Naive thymus-derived CD8-positive, alpha-beta T cell (primary cell): ENCODE measurements at regions not wholly inside any gene's neighbourhood (a gene's known extent, or its start where the extent isn't known, plus 50 kb on each side); places are given as distances from the start of the nearest gene placed in this dataset.

Source experiments
- ATAC-seq, 2 donors: fragments of 150-1000 bp; cut with Tn5 transposase in 1 of 2; sonication (Bioruptor Pico), chemical (Tn5 transposase) in 1 of 2; 1 replicate in 1 of 2; 2 replicates in 1 of 2; pipeline ENCODE4 v1.10.0; 2021; ENCODE audit warnings: mild to moderate bottlenecking in 2 of 2, moderate library complexity in 2 of 2
- POLR2A ChIA-PET: fragments of 350-600 bp; sonication (Branson Sonifier 250); formaldehyde crosslinking; loops from one replicate; lab custom pipeline; 2021; ENCODE audit warnings: antibody characterized with exemption; lab: Charles Lee
- DNase-seq, 10 donors: peaks; one replicate each; pipeline versions ENCODE4 v3.0.0 to v3.0.0-alpha.2; 2020 to 2022
- H3K27ac Mint-ChIP-seq, 10 donors: one replicate each; pipeline ENCODE4 v1.8.0; 2020 to 2022; ENCODE audit warnings: mild to moderate bottlenecking in 10 of 10, mixed read lengths in 10 of 10, moderate library complexity in 4 of 10, inconsistent platforms in 1 of 10
- H3K27me3 Mint-ChIP-seq, 5 donors: one replicate each; pipeline ENCODE4 v1.8.0; 2021 to 2022; ENCODE audit warnings: mixed read lengths in 5 of 5
- H3K36me3 Mint-ChIP-seq, 3 donors: one replicate each; pipeline ENCODE4 v1.8.0; 2020 to 2022; ENCODE audit warnings: mixed read lengths in 3 of 3, mild to moderate bottlenecking in 2 of 3, inconsistent platforms in 1 of 3
- H3K4me1 Mint-ChIP-seq, 4 donors: one replicate each; pipeline ENCODE4 v1.8.0; 2021 to 2022; ENCODE audit warnings: mixed read lengths in 4 of 4
- H3K4me3 Mint-ChIP-seq, 10 donors: one replicate each; pipeline ENCODE4 v1.8.0; 2020 to 2022; ENCODE audit warnings: mild to moderate bottlenecking in 10 of 10, mixed read lengths in 10 of 10, moderate library complexity in 6 of 10, inconsistent platforms in 1 of 10
- H3K9me3 Mint-ChIP-seq, 9 donors: one replicate each; pipeline ENCODE4 v1.8.0; 2020 to 2022; ENCODE audit warnings: mixed read lengths in 9 of 9, mild to moderate bottlenecking in 3 of 9, inconsistent platforms in 1 of 9, moderate library complexity in 1 of 9

GRCh38 chr2:236799391-236800026 lies 229.9 kb downstream of the ACKR3 start:
- Mint-ChIP-seq H3K36me3 (no peaks in the 10 kb centered on the region), H3K27me3 (peaks cover 10 to 33% (median 19%) of the 10 kb centered on the region in 5 donors), H3K4me1 (no peaks in the 10 kb centered on the region), H3K27ac (no peak overlapping the region), H3K9me3 (peaks cover 0 to 10% (median 0%) of the 10 kb centered on the region in 9 donors), H3K4me3 (no peak overlapping the region)
- POLR2A ChIA-PET: no interaction called here
- ATAC-seq (no peak), DNase-seq (no peak)

DNA sequence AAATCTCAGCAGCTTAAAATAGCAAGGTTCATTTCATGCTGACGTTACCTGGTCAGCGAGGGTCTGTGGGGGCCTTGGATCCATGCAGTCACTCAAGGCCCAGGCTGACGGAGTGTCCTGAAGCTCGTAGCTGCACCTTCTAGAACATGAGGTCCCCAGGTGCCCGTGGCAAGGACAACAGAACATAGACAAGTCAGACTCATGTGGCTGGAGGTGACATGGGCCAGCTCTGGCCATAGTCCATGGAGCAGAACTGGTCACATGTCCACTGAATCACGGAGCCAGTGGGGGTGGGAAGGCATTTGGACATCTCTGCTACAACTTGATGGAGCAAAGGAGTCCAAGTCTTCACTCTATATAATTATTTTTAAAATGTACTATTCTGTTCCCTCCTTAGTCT lies 233.2 kb downstream of the ACKR3 start:
- H3K4me1 Mint-ChIP-seq: no peaks in the 10 kb centered on the region
- POLR2A ChIA-PET: no interaction called here

GRCh38 chr2:236803621-236804020 lies 234.0 kb downstream of the ACKR3 start:
- POLR2A ChIA-PET: no interaction called here
- Mint-ChIP-seq H3K4me3 (no peak overlapping the region), H3K27ac (no peak overlapping the region), H3K9me3 (peaks cover 3 to 28% (median 16%) of the 10 kb centered on the region in 9 donors), H3K36me3 (peaks cover 0 to 11% (median 6%) of the 10 kb centered on the region in 3 donors), H3K27me3 (peaks cover 11 to 40% (median 22%) of the 10 kb centered on the region in 5 donors), H3K4me1 (peaks cover 0 to 2% (median 0%) of the 10 kb centered on the region in 4 donors)
- no peak for DNase-seq
- no peak for ATAC-seq

More for the DNA sequence above, 233.2 kb downstream of the ACKR3 start:
- Mint-ChIP-seq H3K36me3 (peaks cover 0 to 9% (median 6%) of the 10 kb centered on the region in 3 donors), H3K27ac (no peak overlapping the region), H3K27me3 (peaks cover 11 to 40% (median 20%) of the 10 kb centered on the region in 5 donors), H3K4me3 (no peak overlapping the region), H3K9me3 (peaks cover 3 to 21% (median 10%) of the 10 kb centered on the region in 9 donors)
- no peak for DNase-seq
- ATAC-seq: no peak

- H3K4me1 Mint-ChIP-seq: peaks cover 0 to 2% (median 0%) of the 10 kb centered on the region in 4 donors
- POLR2A ChIA-PET: interaction anchor here (0.5 kb wide), 1 partner anchor 29 kb away, joined by 3 read pairs; no protein-coding TSS in a partner anchor
- peaks cover 0 to 28% (median 10%) of the 10 kb centered on the region in 3 donors for H3K36me3 Mint-ChIP-seq
- no peak overlapping the region for H3K27ac Mint-ChIP-seq
- DNase-seq (no peak), ATAC-seq (no peak)
- H3K27me3 Mint-ChIP-seq: peaks cover 10 to 29% (median 20%) of the 10 kb centered on the region in 5 donors
- peaks cover 3 to 51% (median 17%) of the 10 kb centered on the region in 9 donors for H3K9me3 Mint-ChIP-seq
- H3K4me3 Mint-ChIP-seq: no peak overlapping the region
These were observed 236.3 kb downstream of the ACKR3 start for GRCh38 chr2:236805800-236806531.

GRCh38 chr2:236809716-236810115 lies 240.1 kb downstream of the ACKR3 start:
- ATAC-seq: no peak
- Mint-ChIP-seq H3K27me3 (peaks cover 1 to 16% (median 11%) of the 10 kb centered on the region in 5 donors), H3K27ac (no peak overlapping the region), H3K4me1 (peaks cover 0 to 2% (median 0%) of the 10 kb centered on the region in 4 donors), H3K9me3 (peaks cover 3 to 60% (median 17%) of the 10 kb centered on the region in 9 donors), H3K36me3 (peaks cover 0 to 28% (median 10%) of the 10 kb centered on the region in 3 donors), H3K4me3 (no peak overlapping the region)
- POLR2A ChIA-PET: no interaction called here
- DNase-seq: no peak

DNA sequence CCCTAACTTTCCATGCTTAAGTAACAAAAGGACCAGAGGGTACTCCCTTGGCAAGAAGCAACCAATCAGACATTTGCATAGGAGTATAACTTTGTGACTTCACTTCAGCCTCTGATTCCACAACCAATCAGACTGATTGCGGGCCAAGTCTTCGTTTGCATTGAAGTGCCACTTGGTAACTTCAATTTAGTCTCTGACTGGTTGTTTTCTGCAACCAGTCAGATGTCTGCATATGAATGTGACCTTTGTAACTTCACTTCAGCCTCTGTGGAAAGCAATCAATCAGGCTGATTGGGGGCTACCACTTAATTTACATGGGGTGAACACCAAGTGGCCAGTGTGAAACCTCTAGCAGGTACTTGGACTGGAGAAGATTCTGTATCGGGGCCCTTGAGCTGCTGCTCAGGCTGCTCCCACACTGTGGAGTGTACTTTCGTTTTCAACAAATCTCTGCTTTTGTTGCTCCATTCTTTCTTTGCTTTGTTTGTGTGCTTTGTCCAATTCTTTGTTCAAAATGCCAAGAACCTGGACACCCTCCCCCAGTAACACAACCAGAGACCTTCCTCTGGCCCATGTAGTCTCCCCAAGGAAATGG lies 241.5 kb downstream of the ACKR3 start:
- Mint-ChIP-seq H3K27ac (peak overlapping the region in 1 of 10 donors; percentile 64), H3K4me3 (no peak overlapping the region), H3K9me3 (peaks cover 3 to 55% (median 16%) of the 10 kb centered on the region in 9 donors), H3K4me1 (peaks cover 0 to 2% (median 0%) of the 10 kb centered on the region in 4 donors), H3K36me3 (peaks cover 0 to 25% (median 9%) of the 10 kb centered on the region in 3 donors), H3K27me3 (peaks cover 1 to 17% (median 11%) of the 10 kb centered on the region in 5 donors)
- POLR2A ChIA-PET: no interaction called here
- ATAC-seq (no peak), DNase-seq (no peak)

DNA sequence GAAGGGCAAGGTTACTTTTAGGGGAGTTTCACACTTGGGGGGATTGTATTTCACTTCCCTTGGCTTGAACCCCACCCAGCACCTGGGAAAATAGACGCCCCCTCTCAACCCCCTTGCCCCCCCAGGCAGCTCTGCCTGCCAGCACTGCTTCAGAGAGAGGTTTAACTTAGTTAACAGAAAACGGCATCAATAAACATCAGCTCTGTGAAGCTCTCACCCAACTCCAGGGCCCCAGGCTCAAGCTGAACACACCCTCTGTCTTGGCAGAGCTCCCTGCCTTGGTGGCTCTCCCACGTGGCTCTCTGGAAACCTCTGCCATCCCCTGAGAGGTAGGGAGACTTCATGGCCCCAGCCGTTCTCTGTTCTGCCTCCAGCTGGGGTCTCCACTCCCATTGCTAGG lies 244.1 kb downstream of the ACKR3 start:
- no peak overlapping the region for H3K27ac Mint-ChIP-seq
- POLR2A ChIA-PET: no interaction called here

GRCh38 chr2:236814593-236814992 lies 245.0 kb downstream of the ACKR3 start:
- H3K36me3 Mint-ChIP-seq: peaks cover 0 to 7% (median 0%) of the 10 kb centered on the region in 3 donors
- POLR2A ChIA-PET: no interaction called here
- peaks cover 2 to 39% (median 17%) of the 10 kb centered on the region in 5 donors for H3K27me3 Mint-ChIP-seq
- peaks cover 0 to 22% (median 0%) of the 10 kb centered on the region in 9 donors for H3K9me3 Mint-ChIP-seq
- H3K4me1 Mint-ChIP-seq: peaks cover 0 to 2% (median 0%) of the 10 kb centered on the region in 4 donors
- DNase-seq (no peak), ATAC-seq (no peak)
- no peak overlapping the region for H3K4me3 Mint-ChIP-seq
- no peak overlapping the region for H3K27ac Mint-ChIP-seq

More for the DNA sequence above, 244.1 kb downstream of the ACKR3 start:
- DNase-seq (no peak), ATAC-seq (no peak)
- peaks cover 0 to 15% (median 3%) of the 10 kb centered on the region in 3 donors for H3K36me3 Mint-ChIP-seq
- peaks cover 0 to 31% (median 3%) of the 10 kb centered on the region in 9 donors for H3K9me3 Mint-ChIP-seq
- peaks cover 1 to 31% (median 12%) of the 10 kb centered on the region in 5 donors for H3K27me3 Mint-ChIP-seq
- no peak overlapping the region for H3K4me3 Mint-ChIP-seq
- no peaks in the 10 kb centered on the region for H3K4me1 Mint-ChIP-seq

DNA sequence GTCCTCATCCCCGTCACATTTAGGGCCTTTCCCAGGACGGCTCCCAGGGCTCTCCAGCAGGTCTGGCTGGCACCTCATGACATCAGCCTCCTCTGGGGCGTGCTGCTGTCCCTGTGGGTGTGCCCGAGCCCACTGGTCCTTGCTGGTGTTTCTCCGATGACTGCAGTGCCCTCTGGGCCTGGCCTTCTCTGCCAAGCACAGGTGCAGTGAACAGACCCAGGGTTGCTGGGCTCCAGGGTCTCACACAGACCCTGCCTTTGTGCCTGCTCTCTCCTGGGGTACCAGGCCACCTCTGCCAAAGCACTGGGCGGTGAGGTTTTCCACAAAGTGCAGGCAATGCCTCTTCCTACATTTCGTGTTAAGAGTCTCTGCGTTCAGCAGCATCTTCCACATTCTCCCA lies 246.1 kb downstream of the ACKR3 start:
- Mint-ChIP-seq H3K36me3 (no peaks in the 10 kb centered on the region), H3K4me1 (peaks cover 0 to 2% (median 0%) of the 10 kb centered on the region in 4 donors), H3K4me3 (no peak overlapping the region), H3K27me3 (peaks cover 2 to 39% (median 17%) of the 10 kb centered on the region in 5 donors), H3K27ac (no peak overlapping the region), H3K9me3 (peaks cover 0 to 11% (median 1%) of the 10 kb centered on the region in 9 donors)
- no peak for ATAC-seq
- POLR2A ChIA-PET: no interaction called here
- no peak for DNase-seq

DNA sequence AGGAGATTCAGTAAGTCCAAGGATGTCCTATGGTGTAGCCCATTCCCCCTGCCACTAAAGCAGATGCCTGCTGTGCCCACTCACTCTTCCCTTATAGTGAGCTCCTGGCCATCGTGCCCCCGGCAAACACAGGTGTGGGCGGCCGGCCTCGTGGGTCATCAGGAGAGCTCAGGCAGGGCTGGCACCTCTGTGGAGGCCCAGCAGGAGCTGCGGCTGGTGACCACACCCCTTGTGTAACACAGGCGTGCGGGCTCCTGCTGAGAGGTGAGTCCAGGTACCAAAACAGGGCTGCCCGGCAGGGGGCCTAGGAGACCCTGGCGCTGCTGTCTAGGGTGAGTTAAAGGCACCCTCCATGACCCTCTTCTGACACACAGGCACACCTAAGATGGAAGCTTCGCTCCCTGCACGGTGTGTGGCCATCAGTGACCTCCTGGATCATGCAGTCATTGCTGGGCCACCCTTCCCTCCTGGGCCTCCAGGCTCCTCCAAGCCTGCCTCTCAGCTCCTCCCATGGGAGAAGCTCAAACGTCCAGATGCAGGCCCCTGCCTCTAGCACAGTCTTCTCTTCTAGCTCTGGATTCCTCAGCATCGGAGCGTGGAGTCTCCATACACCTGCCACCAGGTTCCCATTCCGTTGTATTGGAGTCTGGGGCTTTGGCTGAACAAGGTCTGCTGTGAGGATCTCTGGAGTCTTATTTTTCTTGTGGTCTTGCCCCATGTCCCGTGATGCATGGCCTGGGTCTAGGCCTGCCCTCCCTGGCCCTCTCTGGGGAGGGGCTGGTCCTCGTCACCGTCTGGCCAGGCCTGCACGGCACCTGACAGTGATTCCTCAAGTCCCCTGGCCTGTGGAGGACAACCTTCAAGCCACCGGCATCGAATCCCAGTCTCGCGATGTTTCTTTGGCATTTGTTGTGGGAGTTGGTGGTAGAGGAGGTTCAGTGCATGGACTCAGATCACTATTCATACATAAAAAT lies 246.9 kb downstream of the ACKR3 start:
- no peak for DNase-seq
- no peak overlapping the region for H3K4me3 Mint-ChIP-seq
- ATAC-seq: no peak
- peaks cover 0 to 2% (median 0%) of the 10 kb centered on the region in 4 donors for H3K4me1 Mint-ChIP-seq
- no peak overlapping the region for H3K27ac Mint-ChIP-seq
- no peaks in the 10 kb centered on the region for H3K36me3 Mint-ChIP-seq
- H3K9me3 Mint-ChIP-seq: peaks cover 0 to 11% (median 5%) of the 10 kb centered on the region in 9 donors
- peaks cover 3 to 39% (median 17%) of the 10 kb centered on the region in 5 donors for H3K27me3 Mint-ChIP-seq
- POLR2A ChIA-PET: no interaction called here

DNA sequence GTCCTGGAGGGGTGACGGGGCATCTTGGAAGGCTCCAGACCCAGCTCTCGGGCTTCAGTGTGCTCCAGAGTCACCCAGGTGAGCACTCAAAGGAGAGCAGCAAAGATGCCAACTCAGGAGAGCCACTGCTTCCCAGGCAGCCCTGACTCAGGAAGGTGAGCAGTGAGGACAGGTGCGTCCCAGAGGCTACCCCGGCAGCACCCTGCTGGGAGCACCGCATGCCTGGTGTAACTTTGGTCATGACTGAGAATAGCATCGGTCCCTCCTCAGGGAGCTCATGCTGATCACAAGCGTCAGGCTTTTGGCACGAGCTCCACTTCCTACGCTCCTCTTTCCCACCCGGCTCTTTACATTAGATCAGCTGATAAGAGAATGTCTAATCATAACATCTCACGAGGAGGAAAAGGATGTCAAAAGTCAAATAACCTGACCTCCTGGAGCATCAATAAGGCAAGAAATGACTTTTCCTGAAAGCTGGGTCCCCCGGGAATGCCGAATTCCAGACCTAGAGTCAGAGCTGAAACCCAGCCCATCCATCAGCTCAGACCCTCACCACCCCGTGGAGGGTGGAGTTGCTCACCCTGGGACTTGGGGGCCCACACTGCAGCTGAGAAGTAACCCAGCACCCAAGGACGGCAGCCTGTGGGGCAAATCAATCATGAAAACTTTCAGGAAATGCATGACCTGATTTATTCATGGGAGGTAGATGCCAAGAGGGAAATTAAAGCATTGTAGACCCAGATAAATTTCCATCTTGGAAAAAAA lies 248.8 kb downstream of the ACKR3 start:
- ATAC-seq (no peak), DNase-seq (no peak)
- Mint-ChIP-seq H3K27me3 (peaks cover 3 to 39% (median 12%) of the 10 kb centered on the region in 5 donors), H3K36me3 (no peaks in the 10 kb centered on the region), H3K27ac (peak overlapping the region in 1 of 10 donors; percentile 19), H3K4me3 (no peak overlapping the region), H3K4me1 (peaks cover 0 to 2% (median 0%) of the 10 kb centered on the region in 4 donors), H3K9me3 (peaks cover 0 to 12% (median 6%) of the 10 kb centered on the region in 9 donors)
- POLR2A ChIA-PET: no interaction called here
